MM.1S (cell line): ENCODE measurements at regions not wholly inside any gene's neighbourhood (a gene's known extent, or its start where the extent isn't known, plus 50 kb on each side); places are given as distances from the start of the nearest gene placed in this dataset.

Source experiments
- DNase-seq: peaks from one replicate; pipeline ENCODE4 v3.0.0-alpha.2; 2015
- H2AFZ ChIP-seq: fragments of 300-600 bp; sonication (generic); 2 replicates; pipeline ENCODE4 v1.6.0; 2016; ENCODE audit warnings: antibody characterized with exemption, low read length
- H3F3A ChIP-seq: fragments of 300-600 bp; sonication (generic); 2 replicates; pipeline ENCODE4 v1.6.1; 2016; ENCODE audit warnings: mild to moderate bottlenecking, antibody characterized with exemption, low read length, moderate library complexity, mixed read lengths; ENCODE audit not compliant: insufficient read depth
- H3K27ac ChIP-seq: fragments of 300-600 bp; sonication (generic); 2 replicates; pipeline ENCODE4 v1.5.1; 2016; ENCODE audit warnings: mild to moderate bottlenecking, low read length
- H3K27me3 ChIP-seq: fragments of 300-600 bp; sonication (generic); replicated peaks from 2 replicates; pipeline ENCODE4 v1.6.0; 2016; ENCODE audit warnings: low read length; ENCODE audit not compliant: insufficient read depth
- H3K36me3 ChIP-seq: fragments of 300-600 bp; sonication (generic); replicated peaks from 2 replicates; pipeline ENCODE4 v1.6.1; 2016; ENCODE audit warnings: mild to moderate bottlenecking, low read length, mixed read lengths; ENCODE audit not compliant: insufficient read depth
- H3K4me1 ChIP-seq: fragments of 300-600 bp; sonication (generic); 2 replicates; pipeline ENCODE4 v1.6.1; 2016; ENCODE audit warnings: low read length, mixed read lengths
- H3K4me2 ChIP-seq: fragments of 300-600 bp; sonication (generic); 2 replicates; pipeline ENCODE4 v1.6.0; 2016; ENCODE audit warnings: low read depth, low read length
- H3K4me3 ChIP-seq: fragments of 300-600 bp; sonication (generic); 2 replicates; pipeline ENCODE4 v1.5.1; 2016; ENCODE audit warnings: low read length, mixed read lengths
- H3K79me2 ChIP-seq: fragments of 300-600 bp; sonication (generic); 2 replicates; pipeline ENCODE4 v1.6.1; 2016; ENCODE audit warnings: mixed run types, low read length, mixed read lengths
- H3K9ac ChIP-seq: fragments of 300-600 bp; sonication (generic); 2 replicates; pipeline ENCODE4 v1.6.1; 2016; ENCODE audit warnings: low read length, mixed read lengths
- H3K9me2 ChIP-seq: fragments of 300-600 bp; sonication (generic); replicated peaks from 2 replicates; pipeline ENCODE4 v1.6.1; 2016; ENCODE audit warnings: mild to moderate bottlenecking, low read length, mixed read lengths; ENCODE audit not compliant: insufficient read depth
- H3K9me3 ChIP-seq: fragments of 300-600 bp; sonication (generic); replicated peaks from 2 replicates; pipeline ENCODE4 v1.6.1; 2016; ENCODE audit warnings: mild to moderate bottlenecking, low read length, mixed read lengths; ENCODE audit not compliant: insufficient read depth
- H4K20me1 ChIP-seq: fragments of 300-600 bp; sonication (generic); 2 replicates; pipeline ENCODE4 v1.6.1; 2016; ENCODE audit warnings: mild to moderate bottlenecking, low read length, moderate library complexity, mixed read lengths; ENCODE audit not compliant: insufficient read depth
- EZH2 ChIP-seq: fragments of 300-600 bp; sonication (generic); optimal IDR thresholded peaks from 2 replicates; pipeline ENCODE3; 2017; ENCODE audit warnings: low read depth, mild to moderate bottlenecking, antibody characterized with exemption, low read length, mixed read lengths
- EZH2phosphoT487 ChIP-seq: fragments of 300-600 bp; sonication (generic); IDR thresholded peaks from 2 replicates; pipeline ENCODE4 v1.6.1; 2018; ENCODE audit warnings: antibody characterized with exemption, low read length
- TF ChIP-seq, protein P1 (sequence below): fragments of 300-600 bp; sonication (generic); IDR thresholded peaks from 2 replicates; pipeline ENCODE4 v1.5.1; 2016; ENCODE audit warnings: antibody characterized with exemption, low read length, mixed read lengths

DNA sequence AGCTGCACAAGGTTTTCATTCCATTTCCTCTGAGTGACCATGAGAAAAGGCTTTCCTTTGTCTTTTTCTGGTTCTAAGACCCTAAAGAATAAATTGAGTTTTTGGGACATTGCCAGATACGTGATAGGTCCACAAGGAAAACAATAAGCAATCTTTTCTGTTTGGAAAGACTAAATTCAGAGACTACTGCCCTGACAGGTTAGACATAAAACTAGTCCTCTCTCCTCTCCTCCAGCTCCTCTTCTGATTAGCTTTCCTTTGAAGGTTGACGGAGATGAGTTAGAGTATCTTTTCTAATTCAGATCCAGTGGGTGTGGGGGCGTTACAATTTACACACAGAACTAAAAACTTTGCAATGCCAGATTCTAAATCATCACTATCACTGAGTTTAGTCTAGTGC is 57.8 kb upstream of the C1orf53 start:
- H3K36me3 ChIP-seq, result no peaks in the 10 kb centered on the region
- no peak overlapping the region for H3K4me2 ChIP-seq
- H4K20me1 ChIP-seq, result no peaks in the 10 kb centered on the region
- DNase-seq, result no peak
- no peaks in the 10 kb centered on the region for H3F3A ChIP-seq
- no peak overlapping the region for H2AFZ ChIP-seq
- no peak overlapping the region for H3K9ac ChIP-seq
- no peaks in the 10 kb centered on the region for H3K9me3 ChIP-seq
- no peaks in the 10 kb centered on the region for H3K9me2 ChIP-seq
- no peak overlapping the region for H3K27ac ChIP-seq
- no peaks in the 10 kb centered on the region for H3K79me2 ChIP-seq
- TF ChIP-seq, protein P1, sequence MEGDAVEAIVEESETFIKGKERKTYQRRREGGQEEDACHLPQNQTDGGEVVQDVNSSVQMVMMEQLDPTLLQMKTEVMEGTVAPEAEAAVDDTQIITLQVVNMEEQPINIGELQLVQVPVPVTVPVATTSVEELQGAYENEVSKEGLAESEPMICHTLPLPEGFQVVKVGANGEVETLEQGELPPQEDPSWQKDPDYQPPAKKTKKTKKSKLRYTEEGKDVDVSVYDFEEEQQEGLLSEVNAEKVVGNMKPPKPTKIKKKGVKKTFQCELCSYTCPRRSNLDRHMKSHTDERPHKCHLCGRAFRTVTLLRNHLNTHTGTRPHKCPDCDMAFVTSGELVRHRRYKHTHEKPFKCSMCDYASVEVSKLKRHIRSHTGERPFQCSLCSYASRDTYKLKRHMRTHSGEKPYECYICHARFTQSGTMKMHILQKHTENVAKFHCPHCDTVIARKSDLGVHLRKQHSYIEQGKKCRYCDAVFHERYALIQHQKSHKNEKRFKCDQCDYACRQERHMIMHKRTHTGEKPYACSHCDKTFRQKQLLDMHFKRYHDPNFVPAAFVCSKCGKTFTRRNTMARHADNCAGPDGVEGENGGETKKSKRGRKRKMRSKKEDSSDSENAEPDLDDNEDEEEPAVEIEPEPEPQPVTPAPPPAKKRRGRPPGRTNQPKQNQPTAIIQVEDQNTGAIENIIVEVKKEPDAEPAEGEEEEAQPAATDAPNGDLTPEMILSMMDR, result no peak
- TF ChIP-seq EZH2phosphoT487 (no peak), EZH2 (no peak)
- no peaks in the 10 kb centered on the region for H3K27me3 ChIP-seq
- no peak overlapping the region for H3K4me3 ChIP-seq
- H3K4me1 ChIP-seq, result no peaks in the 10 kb centered on the region

DNA sequence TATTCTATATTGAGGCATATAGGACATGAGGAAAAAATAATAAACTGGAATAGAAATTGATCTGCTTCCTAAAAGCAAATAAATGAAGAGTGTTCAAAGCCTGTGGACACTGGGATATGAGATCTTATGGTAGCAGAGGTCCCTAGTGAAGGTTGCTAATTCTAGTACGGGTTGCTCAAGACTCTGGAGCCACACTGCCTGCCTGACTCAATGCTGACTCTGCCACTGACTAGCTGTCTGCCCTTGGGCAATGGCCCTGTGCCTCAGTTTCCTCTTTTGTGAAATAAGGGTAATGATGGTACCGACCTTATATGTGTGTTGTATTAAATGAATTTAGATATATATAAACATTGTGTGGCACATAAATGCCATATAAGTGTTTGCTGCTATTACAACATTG is 59.0 kb upstream of the C1orf53 start:
- no peaks in the 10 kb centered on the region for H3K79me2 ChIP-seq
- H3K4me1 ChIP-seq, result no peaks in the 10 kb centered on the region
- no peak for DNase-seq
- no peaks in the 10 kb centered on the region for H3F3A ChIP-seq
- no peak overlapping the region for H3K27ac ChIP-seq
- H3K4me3 ChIP-seq, result no peak overlapping the region
- H3K9me2 ChIP-seq, result no peaks in the 10 kb centered on the region
- no peaks in the 10 kb centered on the region for H3K27me3 ChIP-seq
- no peak overlapping the region for H3K4me2 ChIP-seq
- no peak for TF ChIP-seq EZH2phosphoT487
- TF ChIP-seq, protein P1, result no peak
- no peaks in the 10 kb centered on the region for H3K9me3 ChIP-seq
- H3K9ac ChIP-seq, result no peak overlapping the region
- no peaks in the 10 kb centered on the region for H4K20me1 ChIP-seq
- H3K36me3 ChIP-seq, result no peaks in the 10 kb centered on the region
- H2AFZ ChIP-seq, result no peak overlapping the region

DNA sequence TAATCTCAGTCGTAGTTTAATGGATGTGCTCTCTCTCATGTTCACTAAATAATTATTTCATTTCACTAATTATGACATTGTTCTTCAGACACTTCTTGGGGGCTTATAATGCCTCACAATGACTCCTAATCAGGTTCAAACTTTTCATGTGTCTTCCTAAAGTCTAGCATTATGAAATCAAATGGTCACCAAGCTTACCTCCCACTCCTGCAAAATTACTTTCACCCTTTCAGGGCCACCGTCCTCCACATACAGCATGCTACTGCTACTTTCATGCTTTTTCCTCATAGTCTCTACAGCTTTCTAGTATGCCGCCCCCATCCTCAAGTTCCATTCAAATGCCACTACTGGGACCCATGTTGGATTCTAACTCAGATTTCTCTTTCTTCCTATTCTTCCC is 59.8 kb upstream of the C1orf53 start:
- H3K4me3 ChIP-seq, result no peak overlapping the region
- H3K9ac ChIP-seq, result no peak overlapping the region
- no peak overlapping the region for H3K4me2 ChIP-seq
- no peaks in the 10 kb centered on the region for H3K79me2 ChIP-seq
- H3K4me1 ChIP-seq, result no peaks in the 10 kb centered on the region
- H2AFZ ChIP-seq, result no peak overlapping the region
- no peak for TF ChIP-seq EZH2
- H3K27ac ChIP-seq, result no peak overlapping the region
- no peaks in the 10 kb centered on the region for H3K27me3 ChIP-seq
- H3K9me3 ChIP-seq, result no peaks in the 10 kb centered on the region
- no peak for DNase-seq
- no peaks in the 10 kb centered on the region for H4K20me1 ChIP-seq
- no peaks in the 10 kb centered on the region for H3K36me3 ChIP-seq
- no peaks in the 10 kb centered on the region for H3K9me2 ChIP-seq
- H3F3A ChIP-seq, result no peaks in the 10 kb centered on the region

DNA sequence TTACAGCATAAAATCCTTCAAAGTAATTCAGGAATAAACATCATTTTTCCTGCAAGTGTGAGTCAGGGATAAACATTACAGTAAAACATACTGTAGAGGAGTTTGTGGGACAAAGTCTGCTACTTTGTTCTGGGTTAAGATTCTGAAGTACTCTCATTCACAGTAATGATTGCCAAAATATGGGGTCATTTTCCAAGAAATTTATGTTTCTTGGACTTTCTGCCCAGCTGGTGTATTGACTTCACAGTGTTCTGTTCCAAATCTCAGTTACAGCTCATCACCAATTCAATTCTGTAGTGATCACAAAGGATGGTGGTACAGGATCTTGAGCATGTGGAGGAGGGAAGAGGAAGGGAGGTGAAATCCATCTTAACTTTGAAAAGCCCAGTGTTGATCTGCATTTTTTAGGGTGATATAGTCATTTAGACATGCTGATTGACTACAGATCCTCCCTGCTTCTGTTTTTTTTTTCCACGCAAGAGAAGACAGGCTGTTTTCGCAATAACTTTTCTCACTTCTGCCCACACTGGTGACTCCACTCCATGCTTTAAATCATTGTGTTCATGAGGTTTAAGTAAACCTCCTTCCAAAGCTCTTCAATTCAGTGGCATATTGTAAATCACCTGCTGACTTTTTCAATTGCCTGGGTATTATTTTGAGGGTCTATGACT is 60.4 kb upstream of the C1orf53 start:
- H3K9me2 ChIP-seq, result no peaks in the 10 kb centered on the region
- H4K20me1 ChIP-seq, result no peaks in the 10 kb centered on the region
- no peak overlapping the region for H3K9ac ChIP-seq
- no peak overlapping the region for H3K27ac ChIP-seq
- TF ChIP-seq EZH2phosphoT487, result no peak
- TF ChIP-seq, protein P1, result no peak
- no peak for TF ChIP-seq EZH2
- H3K36me3 ChIP-seq, result no peaks in the 10 kb centered on the region
- H3K4me1 ChIP-seq, result no peaks in the 10 kb centered on the region
- no peaks in the 10 kb centered on the region for H3K79me2 ChIP-seq
- DNase-seq, result no peak
- no peaks in the 10 kb centered on the region for H3F3A ChIP-seq
- H2AFZ ChIP-seq, result no peak overlapping the region
- H3K4me3 ChIP-seq, result no peak overlapping the region
- no peaks in the 10 kb centered on the region for H3K9me3 ChIP-seq
- H3K4me2 ChIP-seq, result no peak overlapping the region
- H3K27me3 ChIP-seq, result no peaks in the 10 kb centered on the region
